Loucy (cell line): ENCODE measurements at regions not wholly inside any gene's neighbourhood (a gene's known extent, or its start where the extent isn't known, plus 50 kb on each side); places are given as distances from the start of the nearest gene placed in this dataset.

Experiments
- EZH2phosphoT487 ChIP-seq: fragments of 200-600 bp; IDR thresholded peaks from 2 replicates; pipeline ENCODE4 v1.6.1; 2018; ENCODE audit warnings: antibody characterized with exemption, mild to moderate bottlenecking, moderate library complexity, borderline replicate concordance
- TF ChIP-seq, protein P1 (sequence below): fragments of 200-600 bp; sonication (generic); conservative IDR thresholded peaks from 2 replicates; pipeline ENCODE4 v1.5.1; 2014; ENCODE audit warnings: mild to moderate bottlenecking, antibody characterized with exemption, low read length

- TF ChIP-seq, protein P1, sequence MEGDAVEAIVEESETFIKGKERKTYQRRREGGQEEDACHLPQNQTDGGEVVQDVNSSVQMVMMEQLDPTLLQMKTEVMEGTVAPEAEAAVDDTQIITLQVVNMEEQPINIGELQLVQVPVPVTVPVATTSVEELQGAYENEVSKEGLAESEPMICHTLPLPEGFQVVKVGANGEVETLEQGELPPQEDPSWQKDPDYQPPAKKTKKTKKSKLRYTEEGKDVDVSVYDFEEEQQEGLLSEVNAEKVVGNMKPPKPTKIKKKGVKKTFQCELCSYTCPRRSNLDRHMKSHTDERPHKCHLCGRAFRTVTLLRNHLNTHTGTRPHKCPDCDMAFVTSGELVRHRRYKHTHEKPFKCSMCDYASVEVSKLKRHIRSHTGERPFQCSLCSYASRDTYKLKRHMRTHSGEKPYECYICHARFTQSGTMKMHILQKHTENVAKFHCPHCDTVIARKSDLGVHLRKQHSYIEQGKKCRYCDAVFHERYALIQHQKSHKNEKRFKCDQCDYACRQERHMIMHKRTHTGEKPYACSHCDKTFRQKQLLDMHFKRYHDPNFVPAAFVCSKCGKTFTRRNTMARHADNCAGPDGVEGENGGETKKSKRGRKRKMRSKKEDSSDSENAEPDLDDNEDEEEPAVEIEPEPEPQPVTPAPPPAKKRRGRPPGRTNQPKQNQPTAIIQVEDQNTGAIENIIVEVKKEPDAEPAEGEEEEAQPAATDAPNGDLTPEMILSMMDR = no peak
- no peak for TF ChIP-seq EZH2phosphoT487
These were observed 236.6 kb downstream of the GPD2 start for GRCh38 chr2:156672556-156673332.
